ENCODE measurements at regions not wholly inside any gene's neighbourhood (a gene's known extent, or its start where the extent isn't known, plus 50 kb on each side); places are given as distances from the start of the nearest gene placed in this dataset.
A peak's percentile ranks its signal among the peaks of the same experiment; 100 is the strongest.
"Not testable (repeated sequence)": the region's sequence is repeated elsewhere in the genome, so short reads cannot be mapped to it uniquely, and the experiment has no call there.

- ATAC-seq: peak; percentile 60
- TF ChIP-seq FOXJ3 (CRISPR knock-in tag; IDR thresholded peaks at IDR 0.05; ENCODE audit: borderline replicate concordance) (no peak), ZNF423 (CRISPR knock-in tag; IDR thresholded peaks at IDR 0.05) (no peak), FOXK1 (CRISPR knock-in tag; IDR thresholded peaks at IDR 0.05) (no peak), PRRX2 (CRISPR knock-in tag; IDR thresholded peaks at IDR 0.05) (no peak), SMAD3 (CRISPR knock-in tag; IDR thresholded peaks at IDR 0.05; ENCODE audit: borderline replicate concordance) (no peak), CDX4 (CRISPR knock-in tag; IDR thresholded peaks at IDR 0.05; ENCODE audit: borderline replicate concordance) (no peak)
- ChIA-PET CTCF (no interaction called here), POLR2A (no interaction called here)
- H3K36me3 Mint-ChIP-seq: peaks cover 45% of the 10 kb centered on the region
- H3K27me3 Mint-ChIP-seq (ENCODE audit: low read depth): no peaks in the 10 kb centered on the region
- peak overlapping the region; percentile 16; the same call in 1 of the 2 replicates for H3K4me3 Mint-ChIP-seq
- no peak for DNase-seq (ENCODE audit: low spot score)
- H3K9me3 Mint-ChIP-seq: peaks cover 33% of the 10 kb centered on the region
- peak overlapping the region; percentile 94 for H3K27ac Mint-ChIP-seq
- H3K4me1 Mint-ChIP-seq: peaks cover 42% of the 10 kb centered on the region
Measured at GRCh38 chrY:16108839-16109238, 1584.5 kb downstream of the NLGN4Y start.

- DNase-seq (ENCODE audit: low spot score): peak; percentile 14
- ATAC-seq; H3K27me3 Mint-ChIP-seq (ENCODE audit: low read depth); POLR2A ChIA-PET; CTCF ChIA-PET; H3K4me1 Mint-ChIP-seq; H3K4me3 Mint-ChIP-seq; H3K27ac Mint-ChIP-seq: not testable (repeated sequence)
- Mint-ChIP-seq H3K9me3 (peaks cover 23% of the 10 kb centered on the region), H3K36me3 (peaks cover 49% of the 10 kb centered on the region)
Measured at GRCh38 chrY:16120096-16120495, 1595.8 kb downstream of the NLGN4Y start.

GRCh38 chrY:16121988-16122387, 1597.7 kb downstream of the NLGN4Y start:
- DNase-seq (ENCODE audit: low spot score) (no peak), ATAC-seq (no peak)
- Mint-ChIP-seq H3K36me3 (peaks cover 49% of the 10 kb centered on the region), H3K9me3 (peaks cover 39% of the 10 kb centered on the region), H3K4me3 (no peak overlapping the region), H3K27ac (no peak overlapping the region), H3K4me1 (no peaks in the 10 kb centered on the region), H3K27me3 (ENCODE audit: low read depth) (no peaks in the 10 kb centered on the region; the same call in none of the 2 replicates)
- TF ChIP-seq E2F5 (CRISPR knock-in tag; IDR thresholded peaks at IDR 0.05): no peak
- TF ChIP-seq IRF2 (CRISPR knock-in tag; IDR thresholded peaks at IDR 0.05; ENCODE audit: borderline replicate concordance, low read depth): no peak
- TF ChIP-seq ETV6 (CRISPR knock-in tag; IDR thresholded peaks at IDR 0.05): no peak
- TF ChIP-seq ATF2 (CRISPR knock-in tag; IDR thresholded peaks at IDR 0.05; ENCODE audit: borderline replicate concordance, low read depth): no peak
- no peak for TF ChIP-seq ZNF532 (CRISPR knock-in tag; IDR thresholded peaks at IDR 0.05; ENCODE audit: borderline replicate concordance)
- no peak for TF ChIP-seq FOXK1 (CRISPR knock-in tag; IDR thresholded peaks at IDR 0.05)
- TF ChIP-seq ZNF219 (CRISPR knock-in tag; IDR thresholded peaks at IDR 0.05; ENCODE audit: borderline replicate concordance): no peak
- TF ChIP-seq OVOL2 (CRISPR knock-in tag; IDR thresholded peaks at IDR 0.05; ENCODE audit: borderline replicate concordance): no peak
- no peak for TF ChIP-seq USF2 (CRISPR knock-in tag; IDR thresholded peaks at IDR 0.05)
- TF ChIP-seq ESRRA (CRISPR knock-in tag; IDR thresholded peaks at IDR 0.05; ENCODE audit: borderline replicate concordance): no peak
- no peak for TF ChIP-seq E2F1 (CRISPR knock-in tag; IDR thresholded peaks at IDR 0.05)
- no peak for TF ChIP-seq SOX15 (CRISPR knock-in tag; IDR thresholded peaks at IDR 0.05)
- no peak for TF ChIP-seq KAT7 (CRISPR knock-in tag; IDR thresholded peaks at IDR 0.05; ENCODE audit: borderline replicate concordance)
- no peak for TF ChIP-seq ZMAT4 (CRISPR knock-in tag; IDR thresholded peaks at IDR 0.05)
- no peak for TF ChIP-seq TP53 (CRISPR knock-in tag; IDR thresholded peaks at IDR 0.05)
- TF ChIP-seq ZSCAN18 (CRISPR knock-in tag; IDR thresholded peaks at IDR 0.05): no peak
- ChIA-PET CTCF (no interaction called here), POLR2A (no interaction called here)
